ENCODE measurements at regions not wholly inside any gene's neighbourhood (a gene's known extent, or its start where the extent isn't known, plus 50 kb on each side); places are given as distances from the start of the nearest gene placed in this dataset.

- Mint-ChIP-seq H3K9me3 (no peaks in the 10 kb centered on the region), H3K4me1 (peaks cover 15% of the 10 kb centered on the region), H3K27ac (ENCODE audit: unreplicated experiment) (no peak overlapping the region), H3K27me3 (ENCODE audit: low read depth) (peaks cover 16% of the 10 kb centered on the region), H3K36me3 (ENCODE audit: low read depth) (peaks cover 2% of the 10 kb centered on the region), H3K4me3 (no peak overlapping the region)
- no peak for DNase-seq (ENCODE audit: low read depth, low spot score)
- TF ChIP-seq CTCF (conservative IDR thresholded peaks at IDR 0.05) = no peak
Observed at GRCh38 chr5:77948476-77948875, 172.3 kb upstream of the TBCA start.

GRCh38 chr5:77947041-77947428 is 170.9 kb upstream of the TBCA start:
- H3K4me1 Mint-ChIP-seq = peaks cover 5% of the 10 kb centered on the region
- H3K4me3 Mint-ChIP-seq = no peak overlapping the region
- H3K9me3 Mint-ChIP-seq = no peaks in the 10 kb centered on the region
- no peak for DNase-seq (ENCODE audit: low read depth, low spot score)
- TF ChIP-seq CTCF (conservative IDR thresholded peaks at IDR 0.05) = no peak
- no peaks in the 10 kb centered on the region for H3K36me3 Mint-ChIP-seq (ENCODE audit: low read depth)
- H3K27me3 Mint-ChIP-seq (ENCODE audit: low read depth) = peaks cover 13% of the 10 kb centered on the region
- no peak overlapping the region for H3K27ac Mint-ChIP-seq (ENCODE audit: unreplicated experiment)

GRCh38 chr5:77946381-77947040 is 170.4 kb upstream of the TBCA start:
- no peak overlapping the region for H3K27ac Mint-ChIP-seq (ENCODE audit: unreplicated experiment)
- no peak for DNase-seq (ENCODE audit: low read depth, low spot score)
- H3K9me3 Mint-ChIP-seq = no peaks in the 10 kb centered on the region
- H3K27me3 Mint-ChIP-seq (ENCODE audit: low read depth) = peaks cover 13% of the 10 kb centered on the region
- no peaks in the 10 kb centered on the region for H3K36me3 Mint-ChIP-seq (ENCODE audit: low read depth)
- H3K4me1 Mint-ChIP-seq = peaks cover 5% of the 10 kb centered on the region
- H3K4me3 Mint-ChIP-seq = no peak overlapping the region
- TF ChIP-seq CTCF (conservative IDR thresholded peaks at IDR 0.05) = no peak

DNA sequence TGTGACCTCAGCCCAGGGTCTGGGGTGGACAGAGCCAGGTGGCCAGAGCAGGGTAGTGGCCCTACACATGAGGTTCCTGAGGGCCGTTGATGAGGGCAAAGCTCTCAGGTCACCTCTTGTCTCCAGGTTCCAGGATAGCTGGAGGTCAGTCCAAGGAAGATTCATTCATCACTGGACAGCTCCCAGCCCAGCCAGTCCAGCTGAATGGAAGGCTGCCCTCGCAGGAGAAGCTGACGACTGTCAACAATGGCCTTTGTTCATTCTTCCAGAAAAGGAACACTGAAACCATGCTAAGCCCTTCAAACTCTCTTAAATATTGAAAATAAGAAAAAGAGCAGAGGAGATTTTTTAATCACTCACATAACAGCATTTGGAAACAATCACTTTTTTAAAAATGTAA is 169.7 kb upstream of the TBCA start:
- H3K27me3 Mint-ChIP-seq (ENCODE audit: low read depth) = peaks cover 13% of the 10 kb centered on the region

GRCh38 chr5:77944757-77945340 is 168.7 kb upstream of the TBCA start:
- Mint-ChIP-seq H3K9me3 (no peaks in the 10 kb centered on the region), H3K4me3 (no peak overlapping the region), H3K27ac (ENCODE audit: unreplicated experiment) (no peak overlapping the region), H3K4me1 (peaks cover 5% of the 10 kb centered on the region), H3K27me3 (ENCODE audit: low read depth) (peaks cover 10% of the 10 kb centered on the region), H3K36me3 (ENCODE audit: low read depth) (no peaks in the 10 kb centered on the region)
- TF ChIP-seq CTCF (conservative IDR thresholded peaks at IDR 0.05) = no peak
- DNase-seq (ENCODE audit: low read depth, low spot score) = no peak

More for the DNA sequence above, 169.7 kb upstream of the TBCA start:
- DNase-seq (ENCODE audit: low read depth, low spot score) = no peak
- H3K9me3 Mint-ChIP-seq = no peaks in the 10 kb centered on the region
- TF ChIP-seq CTCF (conservative IDR thresholded peaks at IDR 0.05) = no peak
- H3K4me3 Mint-ChIP-seq = no peak overlapping the region
- H3K4me1 Mint-ChIP-seq = peaks cover 5% of the 10 kb centered on the region
- no peaks in the 10 kb centered on the region for H3K36me3 Mint-ChIP-seq (ENCODE audit: low read depth)
- no peak overlapping the region for H3K27ac Mint-ChIP-seq (ENCODE audit: unreplicated experiment)

All from neural crest cell (in vitro differentiated cells).